ENCODE measurements at regions not wholly inside any gene's neighbourhood (a gene's known extent, or its start where the extent isn't known, plus 50 kb on each side); places are given as distances from the start of the nearest gene placed in this dataset.
A peak's percentile ranks its signal among the peaks of the same experiment; 100 is the strongest.

DNA sequence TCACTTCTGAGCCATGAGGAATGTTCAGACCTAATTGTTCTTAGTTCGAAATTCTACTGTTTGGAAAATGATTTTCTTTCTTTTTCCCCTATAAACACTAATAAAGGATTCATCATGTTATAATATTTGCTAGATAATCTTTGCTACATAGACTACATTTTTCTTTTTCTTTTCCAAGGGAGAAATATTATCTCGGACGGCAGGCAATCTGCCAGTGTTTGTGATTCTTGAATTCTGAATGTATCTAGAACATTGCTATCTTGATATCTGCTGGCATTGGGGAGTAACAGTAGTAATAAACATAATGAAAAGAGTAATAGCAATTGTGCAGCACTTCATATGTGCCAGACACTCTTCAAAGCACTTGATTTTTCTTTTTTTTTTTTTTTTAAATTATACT lies 107.7 kb upstream of the ZNF32 start:
- DNase-seq (no peak), ATAC-seq (no peak)
- Histone ChIP-seq H3K4me3 (no peak overlapping the region), H3K27me3 (no peaks in the 10 kb centered on the region), H3K36me3 (no peaks in the 10 kb centered on the region), H3K9me3 (peaks cover 0 to 6% (median 0%) of the 10 kb centered on the region in 12 donors), H3K27ac (no peak overlapping the region), H3K4me1 (peaks cover 0 to 16% (median 0%) of the 10 kb centered on the region in 12 donors)
- TF ChIP-seq POLR2A (IDR thresholded peaks at IDR 0.05), result no peak
- TF ChIP-seq, protein P1, sequence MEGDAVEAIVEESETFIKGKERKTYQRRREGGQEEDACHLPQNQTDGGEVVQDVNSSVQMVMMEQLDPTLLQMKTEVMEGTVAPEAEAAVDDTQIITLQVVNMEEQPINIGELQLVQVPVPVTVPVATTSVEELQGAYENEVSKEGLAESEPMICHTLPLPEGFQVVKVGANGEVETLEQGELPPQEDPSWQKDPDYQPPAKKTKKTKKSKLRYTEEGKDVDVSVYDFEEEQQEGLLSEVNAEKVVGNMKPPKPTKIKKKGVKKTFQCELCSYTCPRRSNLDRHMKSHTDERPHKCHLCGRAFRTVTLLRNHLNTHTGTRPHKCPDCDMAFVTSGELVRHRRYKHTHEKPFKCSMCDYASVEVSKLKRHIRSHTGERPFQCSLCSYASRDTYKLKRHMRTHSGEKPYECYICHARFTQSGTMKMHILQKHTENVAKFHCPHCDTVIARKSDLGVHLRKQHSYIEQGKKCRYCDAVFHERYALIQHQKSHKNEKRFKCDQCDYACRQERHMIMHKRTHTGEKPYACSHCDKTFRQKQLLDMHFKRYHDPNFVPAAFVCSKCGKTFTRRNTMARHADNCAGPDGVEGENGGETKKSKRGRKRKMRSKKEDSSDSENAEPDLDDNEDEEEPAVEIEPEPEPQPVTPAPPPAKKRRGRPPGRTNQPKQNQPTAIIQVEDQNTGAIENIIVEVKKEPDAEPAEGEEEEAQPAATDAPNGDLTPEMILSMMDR (IDR thresholded peaks at IDR 0.05), result no peak
- 67 to 87% (median 79%) methylated on average over 3 of the region's 3 CpGs for WGBS, 4 donors
- intact Hi-C loops (cut with DNase I), result no loop called here

GRCh38 chr10:43754569-43755260 lies 106.0 kb upstream of the ZNF32 start:
- H3K9me3 ChIP-seq, result peaks cover 0 to 6% (median 0%) of the 10 kb centered on the region in 12 donors
- no peak for DNase-seq
- intact Hi-C loops (cut with DNase I), result no loop called here
- H3K36me3 ChIP-seq, result no peaks in the 10 kb centered on the region
- no peak for ATAC-seq
- peak overlapping the region in 1 of 12 donors; percentile 89 for H3K27ac ChIP-seq
- WGBS, 4 donors, result 91 to 95% (median 94%) methylated on average over 8 of the region's 8 CpGs
- no peak for TF ChIP-seq POLR2A (IDR thresholded peaks at IDR 0.05)
- TF ChIP-seq, protein P1 (IDR thresholded peaks at IDR 0.05), result no peak
- H3K4me1 ChIP-seq, result peaks cover 0 to 16% (median 0%) of the 10 kb centered on the region in 12 donors
- no peak overlapping the region for H3K4me3 ChIP-seq
- no peaks in the 10 kb centered on the region for H3K27me3 ChIP-seq

- H3K27me3 ChIP-seq, result no peaks in the 10 kb centered on the region
- no peak for ATAC-seq
- peak in 1 of 5 donors; percentile 51 for DNase-seq
- H3K9me3 ChIP-seq, result peaks cover 0 to 6% (median 0%) of the 10 kb centered on the region in 12 donors
- H3K27ac ChIP-seq, result peak overlapping the region in 9 of 12 donors; percentile 11 to 89 (median 52)
- WGBS, 4 donors, result 65 to 81% (median 76%) methylated on average over 18 of the region's 18 CpGs
- peaks cover 0 to 16% (median 0%) of the 10 kb centered on the region in 12 donors for H3K4me1 ChIP-seq
- no peak overlapping the region for H3K4me3 ChIP-seq
- intact Hi-C loops (cut with DNase I), result no loop called here
- no peaks in the 10 kb centered on the region for H3K36me3 ChIP-seq
- TF ChIP-seq, protein P1 (IDR thresholded peaks at IDR 0.05), result no peak
- no peak for TF ChIP-seq POLR2A (IDR thresholded peaks at IDR 0.05)
Observed at GRCh38 chr10:43753397-43754061, 104.8 kb upstream of the ZNF32 start.

GRCh38 chr10:43752682-43753081 lies 104.0 kb upstream of the ZNF32 start:
- 70 to 94% (median 89%) methylated on average over 1 of the region's 1 CpG for WGBS, 4 donors
- ATAC-seq (no peak), DNase-seq (no peak)
- TF ChIP-seq POLR2A (IDR thresholded peaks at IDR 0.05), result no peak
- TF ChIP-seq, protein P1 (IDR thresholded peaks at IDR 0.05), result no peak
- intact Hi-C loops (cut with DNase I), result no loop called here
- Histone ChIP-seq H3K27me3 (no peaks in the 10 kb centered on the region), H3K4me1 (peaks cover 0 to 16% (median 0%) of the 10 kb centered on the region in 12 donors), H3K4me3 (no peak overlapping the region), H3K36me3 (no peaks in the 10 kb centered on the region), H3K9me3 (peaks cover 0 to 6% (median 0%) of the 10 kb centered on the region in 12 donors), H3K27ac (peak overlapping the region in 7 of 12 donors; percentile 43 to 89 (median 59))
